GM18520 (cell line): ENCODE measurements at regions not wholly inside any gene's neighbourhood (a gene's known extent, or its start where the extent isn't known, plus 50 kb on each side); places are given as distances from the start of the nearest gene placed in this dataset.
"Not testable (repeated sequence)": the region's sequence is repeated elsewhere in the genome, so short reads cannot be mapped to it uniquely, and the experiment has no call there.

ENCODE experiments used
- ATAC-seq: cut with Tn5 transposase; IDR thresholded peaks from one replicate; pipeline ENCODE4 v1.9.1; 2021; ENCODE audit not compliant: unreplicated experiment

- not testable (repeated sequence) for ATAC-seq
Measured at GRCh38 chr7:135872861-135873260, 104.3 kb downstream of the MTPN start.

DNA sequence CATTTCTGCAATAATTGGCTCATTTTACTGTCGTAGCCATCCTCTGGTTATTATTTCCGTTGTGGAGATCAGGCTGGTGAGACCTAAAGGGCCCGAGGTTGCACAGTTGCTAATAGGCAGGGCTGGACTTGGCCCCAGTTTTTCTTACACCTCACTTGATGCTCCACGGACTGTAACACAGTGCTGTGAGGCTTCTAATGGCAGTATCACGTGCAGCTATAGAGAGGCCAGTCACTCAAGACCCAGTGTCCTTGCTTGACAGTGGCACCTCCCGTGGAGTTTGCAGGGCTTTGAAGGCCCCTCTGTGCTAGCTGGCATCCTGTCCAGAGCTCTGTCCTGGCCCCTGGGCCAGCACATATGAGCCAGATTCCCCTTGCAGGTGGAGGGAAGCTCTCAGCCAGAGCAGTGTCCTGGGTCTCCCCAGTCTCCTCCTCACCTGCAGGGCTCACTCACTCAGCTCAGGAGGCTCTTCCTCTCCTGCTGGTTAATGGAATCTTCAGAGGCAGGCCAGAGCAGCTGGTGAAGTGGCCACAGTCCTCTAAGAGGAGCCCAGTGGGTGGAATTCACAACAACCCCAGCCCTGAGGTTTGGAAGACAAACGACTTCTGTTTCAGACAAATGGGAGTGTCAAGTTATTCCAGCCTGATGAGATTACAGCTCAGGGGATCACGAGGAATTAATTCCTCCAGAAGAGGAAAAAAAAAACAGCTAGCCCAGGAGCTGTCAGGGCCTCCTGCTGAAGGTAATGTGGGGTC is 114.2 kb upstream of the FAM180A start:
- no peak for ATAC-seq

- no peak for ATAC-seq
Measured at GRCh38 chr7:135859538-135859937, 110.9 kb upstream of the FAM180A start.

- ATAC-seq: no peak
Measured at GRCh38 chr7:135858851-135859250, 110.2 kb upstream of the FAM180A start.

DNA sequence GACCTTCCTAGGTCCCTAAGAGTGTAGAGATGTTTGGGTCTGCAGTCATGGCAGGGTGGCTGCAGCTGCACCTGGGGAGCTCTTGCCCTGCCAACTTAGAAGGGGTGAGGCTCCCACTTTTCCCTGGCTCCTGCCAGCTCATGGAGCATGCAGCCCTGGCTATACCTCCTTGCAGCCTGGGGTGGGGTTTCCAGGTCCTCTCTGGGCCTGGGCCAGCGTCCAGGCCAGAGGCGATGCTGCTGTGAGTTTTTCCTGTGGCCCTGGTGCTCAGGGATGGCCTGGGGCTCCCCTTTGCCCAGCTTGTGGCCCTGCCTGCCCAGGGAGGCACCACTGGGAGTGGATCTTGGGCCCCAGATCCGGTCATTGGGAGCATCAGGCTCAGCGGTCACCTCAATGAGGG is 109.8 kb upstream of the FAM180A start:
- no peak for ATAC-seq

GRCh38 chr7:135857519-135858274 is 109.1 kb upstream of the FAM180A start:
- no peak for ATAC-seq

DNA sequence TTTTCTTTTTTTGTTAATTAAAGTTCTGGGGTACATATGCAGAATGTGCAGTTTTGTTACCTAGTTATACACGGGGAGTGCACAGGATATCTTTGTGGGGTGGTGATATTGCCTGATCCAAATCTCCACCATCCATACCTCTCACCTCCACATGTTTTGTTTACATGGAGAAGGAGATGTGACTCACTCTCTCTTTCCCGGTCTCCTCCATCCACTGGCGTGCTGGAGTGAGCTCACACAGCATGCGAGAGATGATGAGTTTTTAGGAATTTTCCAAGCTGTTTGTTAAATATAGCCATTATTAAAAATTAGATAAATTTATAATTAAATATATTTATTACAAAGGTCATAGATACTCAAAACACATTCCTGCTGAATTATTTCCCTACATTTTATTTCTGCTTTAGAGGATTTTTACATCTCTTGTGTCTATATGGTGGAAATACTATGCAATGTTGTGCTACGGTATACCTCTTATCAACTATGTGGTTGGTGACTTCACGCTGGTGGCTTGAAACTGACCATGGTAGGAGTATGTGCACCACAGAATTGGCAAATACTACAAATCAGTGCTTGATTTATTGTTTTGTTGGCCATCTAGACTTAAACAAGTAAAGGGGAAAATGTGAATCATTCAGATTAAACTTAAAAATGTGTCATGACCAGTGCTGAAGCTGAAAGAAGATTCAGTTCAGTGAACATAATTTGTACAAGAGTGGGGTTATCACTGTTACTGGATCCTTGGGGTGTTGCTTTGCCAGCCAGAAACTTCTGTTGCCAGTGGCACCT is 107.9 kb upstream of the FAM180A start:
- ATAC-seq: no peak

DNA sequence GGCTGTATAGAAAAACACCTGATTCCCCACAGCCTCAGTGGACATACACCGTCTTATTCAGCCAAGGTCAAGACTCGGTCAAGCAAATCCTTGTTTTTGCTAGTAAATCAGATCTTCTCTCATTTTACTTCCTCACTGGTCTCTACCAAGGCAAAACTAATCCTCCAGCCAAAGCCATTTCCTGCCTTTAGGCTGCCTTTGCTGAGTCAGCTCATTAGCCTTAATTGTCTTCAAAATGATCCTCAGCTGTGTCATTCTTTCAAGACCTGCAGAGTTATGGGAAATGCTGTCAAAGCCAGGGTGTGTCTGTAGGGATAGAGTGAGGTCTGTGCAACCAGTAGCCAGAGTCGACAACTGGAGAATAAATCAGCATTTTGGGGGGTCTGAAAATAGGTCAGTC is 107.2 kb upstream of the FAM180A start:
- no peak for ATAC-seq

DNA sequence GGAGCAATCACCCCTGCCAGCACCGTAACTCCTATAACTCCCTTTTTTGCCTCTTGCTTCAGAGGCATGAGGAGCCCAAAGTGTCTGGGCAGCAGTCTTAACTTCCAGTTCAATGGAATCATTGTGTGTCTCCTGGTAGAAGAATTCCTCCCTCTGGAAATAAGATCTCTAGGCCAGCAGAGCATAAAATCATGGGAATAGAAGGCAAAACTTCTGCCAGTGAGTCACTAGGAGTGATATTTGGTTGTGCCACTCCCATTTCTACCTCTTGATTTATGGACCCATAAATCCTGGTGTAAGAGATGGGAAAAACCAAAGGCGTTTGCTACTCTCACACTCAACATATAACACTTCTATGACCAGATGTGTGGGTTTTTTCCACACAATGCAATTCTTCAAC is 104.9 kb upstream of the FAM180A start:
- no peak for ATAC-seq

DNA sequence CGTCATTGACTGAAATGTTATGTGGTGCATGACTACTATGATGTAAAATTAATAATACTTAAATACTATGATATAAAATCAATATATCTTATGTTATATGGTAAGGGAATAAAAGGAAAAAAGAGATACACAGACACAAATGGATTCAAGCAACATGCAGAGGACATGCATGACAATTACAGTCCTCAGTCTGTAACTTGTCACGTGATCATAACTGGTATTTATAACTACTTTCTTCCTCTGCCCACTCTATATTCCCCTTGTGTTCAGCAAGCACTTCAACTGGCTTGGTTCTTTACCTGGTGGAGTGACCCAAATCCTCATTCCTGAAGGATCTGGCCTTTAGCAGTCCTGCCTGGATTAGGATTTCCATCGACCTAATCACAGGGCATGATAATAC is 104.4 kb upstream of the FAM180A start:
- no peak for ATAC-seq

GRCh38 chr7:135847242-135847641 is 98.6 kb upstream of the FAM180A start:
- ATAC-seq: no peak

DNA sequence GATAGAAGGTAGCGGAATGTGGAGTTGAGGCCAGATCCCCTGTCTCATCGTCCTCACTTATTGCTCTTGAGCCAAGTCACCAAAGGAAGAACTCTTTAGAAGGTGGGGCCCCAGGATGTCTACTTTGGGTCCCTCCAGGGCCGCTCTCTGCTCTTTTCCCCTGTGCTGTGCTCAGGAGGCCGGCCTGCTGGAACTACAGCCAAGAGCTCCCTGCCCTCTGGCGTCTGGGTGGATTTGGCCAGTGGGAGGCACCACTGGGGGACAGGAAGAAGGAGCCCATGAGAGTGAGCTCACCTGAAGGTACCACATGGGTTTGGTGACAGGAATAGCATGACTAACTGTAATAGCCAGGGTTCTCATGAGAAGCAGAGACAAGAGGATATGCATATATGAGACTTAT is 97.7 kb upstream of the FAM180A start:
- no peak for ATAC-seq

GRCh38 chr7:135845415-135846075 is 96.9 kb upstream of the FAM180A start:
- no peak for ATAC-seq

- ATAC-seq: no peak
Measured at GRCh38 chr7:135844903-135845302, 96.3 kb upstream of the FAM180A start.

DNA sequence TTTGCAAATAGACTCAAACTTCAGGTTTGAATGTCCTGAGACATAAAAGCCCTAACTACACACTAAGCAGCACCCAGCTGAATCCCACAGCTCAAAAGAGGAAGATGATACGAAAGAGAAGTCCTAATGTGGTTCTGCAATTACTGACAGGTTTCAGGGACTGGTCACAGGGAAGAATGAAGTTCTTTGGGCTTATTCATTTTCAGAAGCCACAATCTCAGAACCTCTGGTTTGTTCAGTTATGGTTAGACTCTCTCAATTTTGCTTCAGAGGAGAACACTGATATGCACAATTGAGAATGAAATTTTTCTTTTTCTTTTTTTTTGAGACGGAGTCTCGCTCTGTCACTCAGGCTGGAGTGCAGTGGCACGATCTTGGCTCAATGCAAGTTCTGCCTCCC is 94.6 kb upstream of the FAM180A start:
- peak; percentile 90 for ATAC-seq

- no peak for ATAC-seq
Measured at GRCh38 chr7:135842446-135843179, 94.0 kb upstream of the FAM180A start.

GRCh38 chr7:135840591-135840990 is 92.0 kb upstream of the FAM180A start:
- no peak for ATAC-seq

GRCh38 chr7:135837675-135838074 is 89.1 kb upstream of the FAM180A start:
- no peak for ATAC-seq

GRCh38 chr7:135834266-135834665 is 85.7 kb upstream of the FAM180A start:
- ATAC-seq: no peak

DNA sequence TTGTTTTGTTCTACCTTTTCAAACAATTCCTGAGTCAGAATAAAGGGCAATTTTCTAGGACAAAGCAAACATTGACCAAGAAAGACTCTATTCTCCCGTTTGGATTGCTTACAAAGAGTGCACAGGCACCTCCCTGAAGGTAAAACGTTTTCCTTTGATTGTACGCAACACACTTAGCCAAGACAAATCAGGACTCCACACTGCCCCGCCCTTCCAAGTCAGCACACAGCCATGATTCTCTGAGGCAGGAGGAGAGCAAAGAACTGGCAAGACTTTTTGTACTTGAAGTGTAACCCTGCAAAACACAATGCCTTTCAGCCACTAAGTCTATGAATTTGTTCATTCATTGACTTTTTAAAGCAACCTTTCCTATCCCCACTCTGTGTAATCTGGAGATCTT is 85.0 kb upstream of the FAM180A start:
- no peak for ATAC-seq
